DMS114 treated with DMSO at 0.1 percent for 48 hours (cell line): ENCODE measurements at regions not wholly inside any gene's neighbourhood (a gene's known extent, or its start where the extent isn't known, plus 50 kb on each side); places are given as distances from the start of the nearest gene placed in this dataset.
"Not testable (repeated sequence)": the region's sequence is repeated elsewhere in the genome, so short reads cannot be mapped to it uniquely, and the experiment has no call there.

ENCODE experiments used
- DNase-seq: peaks from one replicate; lab custom pipeline; 2025; ENCODE audit not compliant: unreplicated experiment; lab: John Stamatoyannopoulos, UW

DNA sequence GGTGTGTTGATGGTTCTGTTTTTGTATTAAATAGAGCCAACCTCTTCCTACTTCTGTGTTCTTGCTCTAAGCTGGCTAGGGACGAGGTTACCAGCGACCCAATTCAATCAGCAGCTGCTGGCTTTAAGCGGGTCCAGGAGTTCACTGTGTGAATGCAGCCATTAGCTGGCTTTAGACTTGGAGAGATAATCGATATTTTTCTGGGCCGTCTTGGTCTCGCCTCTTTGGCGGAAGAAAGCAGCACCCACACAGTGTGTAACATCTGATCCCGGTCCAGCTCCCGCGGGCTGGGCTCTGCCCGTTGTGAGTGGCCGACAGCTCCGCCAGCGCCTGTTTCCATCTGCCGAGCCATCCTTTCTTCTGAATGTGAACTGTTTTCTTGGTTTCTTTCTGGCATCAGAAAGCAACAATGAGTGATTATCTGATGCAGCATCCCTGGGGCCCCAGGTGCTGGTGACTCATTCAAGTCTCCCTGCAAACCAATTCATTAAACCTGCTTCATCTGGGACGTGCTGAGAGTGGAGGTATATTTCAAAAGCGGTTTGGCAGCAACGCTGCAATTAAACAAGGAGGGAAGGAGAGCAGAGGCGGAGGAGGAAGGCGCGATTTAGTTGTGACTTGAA is 90.8 kb upstream of the IRX4 start:
- no peak for DNase-seq

DNA sequence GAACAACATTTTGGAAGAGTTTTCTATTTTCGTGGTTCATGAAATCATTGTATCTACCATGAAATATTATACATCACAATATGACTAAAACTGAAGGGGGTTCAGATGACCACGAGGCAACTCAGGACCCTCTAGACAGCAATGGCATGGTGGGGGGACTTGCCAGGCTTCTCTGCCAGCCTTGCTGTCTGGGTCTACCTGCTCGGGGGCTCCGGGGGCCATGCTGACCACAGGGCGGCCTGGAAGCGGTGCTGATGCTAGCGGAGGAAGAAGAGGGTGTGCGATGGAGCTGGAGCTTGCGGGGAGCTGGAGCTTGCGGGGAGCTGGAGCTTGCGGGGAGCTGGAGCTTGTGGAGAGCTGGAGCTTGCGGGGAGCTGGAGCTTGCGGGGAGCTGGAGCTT is 89.2 kb upstream of the IRX4 start:
- no peak for DNase-seq

DNA sequence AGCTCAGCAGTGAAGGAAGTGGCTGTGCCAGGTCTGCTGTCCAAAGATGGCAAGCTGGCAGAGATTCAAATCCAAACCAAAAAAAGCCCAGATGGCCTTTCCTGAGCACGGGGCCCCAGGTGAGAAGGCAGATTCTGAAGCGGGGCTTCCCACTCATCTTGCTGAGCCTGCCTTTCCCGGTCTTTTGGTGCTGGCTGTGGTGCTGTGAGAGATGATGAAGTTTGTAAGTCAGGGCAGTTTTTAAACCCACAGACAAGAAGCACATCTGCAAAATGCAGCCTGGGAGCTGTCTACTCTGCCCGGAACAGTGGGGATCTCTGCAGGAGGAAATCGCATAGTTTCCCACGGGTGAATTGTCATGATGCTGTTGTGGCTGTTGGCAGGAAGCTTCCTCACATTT is 85.0 kb upstream of the IRX4 start:
- no peak for DNase-seq

DNA sequence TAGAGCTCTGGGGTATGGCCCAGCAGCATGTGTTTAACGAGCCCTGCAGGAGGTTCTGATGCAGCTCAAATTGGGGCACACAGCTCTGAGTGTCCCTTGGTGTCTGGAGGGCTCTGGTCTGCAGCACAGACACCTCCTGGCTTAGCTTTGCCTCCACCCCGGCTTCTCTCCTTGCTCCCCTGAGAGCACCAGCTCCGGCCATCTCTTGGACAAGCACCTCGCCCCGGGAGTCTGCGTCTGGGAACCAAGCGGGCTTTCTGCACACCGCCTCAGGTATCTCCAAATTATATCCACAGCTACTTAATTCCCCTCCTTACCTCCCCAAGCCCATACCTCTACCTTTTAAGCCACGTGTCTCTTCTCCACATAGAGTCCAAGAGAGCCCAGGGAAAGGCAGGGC is 83.7 kb upstream of the IRX4 start:
- no peak for DNase-seq

DNA sequence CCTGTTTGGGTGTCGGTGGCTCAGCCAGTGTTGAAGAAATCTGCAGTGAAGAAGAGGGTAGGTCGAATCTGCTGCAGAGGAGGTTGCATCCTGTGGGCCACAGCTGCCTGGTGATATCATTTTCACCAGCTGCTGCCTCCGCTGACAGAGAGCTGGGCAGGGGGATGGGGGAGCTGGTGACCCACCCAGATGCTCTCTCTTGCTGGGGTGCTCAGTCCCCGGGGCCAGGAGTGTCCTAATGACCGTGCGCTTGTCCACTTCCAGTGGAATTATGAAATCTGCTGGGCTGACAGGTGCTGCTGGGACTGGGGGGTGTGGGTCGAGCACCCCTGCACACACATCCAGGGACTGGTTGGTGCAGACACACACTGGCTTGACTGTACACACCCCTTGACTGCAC is 83.2 kb upstream of the IRX4 start:
- no peak for DNase-seq

DNA sequence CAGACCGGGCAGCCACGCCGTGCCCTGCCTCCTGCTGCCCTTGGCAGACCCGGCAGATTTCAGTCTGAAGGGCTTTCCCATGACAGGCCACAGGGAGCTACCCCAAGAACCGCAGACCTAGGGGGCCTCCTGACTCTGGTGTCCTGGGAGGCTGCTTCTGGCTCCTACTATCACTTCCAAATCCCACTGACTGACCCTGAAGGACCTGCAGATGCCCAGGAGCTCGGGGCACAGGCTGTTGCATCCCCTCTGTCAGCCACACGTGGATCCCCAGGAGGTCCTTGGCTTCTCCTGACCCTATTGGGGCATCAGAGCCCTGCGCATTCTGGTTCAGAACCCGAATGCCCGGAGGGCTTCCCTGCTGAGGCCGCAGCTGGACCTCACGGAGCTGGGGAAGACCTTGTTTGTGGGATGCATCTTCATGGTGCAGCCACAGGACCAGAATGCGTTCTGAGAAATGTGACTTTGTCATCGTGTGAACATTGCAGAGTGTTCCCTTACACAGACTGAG is 81.3 kb upstream of the IRX4 start:
- DNase-seq: no peak

DNA sequence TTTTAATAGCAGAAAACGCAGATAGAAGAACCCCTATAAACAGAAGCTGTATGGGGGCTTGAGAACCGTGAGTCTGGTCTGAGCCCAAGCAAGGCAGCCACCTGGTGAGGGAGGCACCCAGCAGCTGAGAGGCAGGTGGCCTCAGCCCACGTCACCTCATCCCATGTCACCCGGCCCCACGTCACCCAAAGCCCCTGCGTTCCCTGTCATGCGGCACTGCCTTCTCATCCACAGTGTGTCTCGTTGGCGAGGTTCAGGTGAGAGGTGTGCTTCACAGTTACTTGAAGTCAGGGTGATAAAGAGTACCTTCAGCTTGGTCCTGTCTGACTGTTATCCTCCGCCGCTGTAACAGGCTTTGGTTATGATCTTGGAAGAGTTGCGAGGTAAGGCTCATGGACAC is 80.6 kb upstream of the IRX4 start:
- no peak for DNase-seq

DNA sequence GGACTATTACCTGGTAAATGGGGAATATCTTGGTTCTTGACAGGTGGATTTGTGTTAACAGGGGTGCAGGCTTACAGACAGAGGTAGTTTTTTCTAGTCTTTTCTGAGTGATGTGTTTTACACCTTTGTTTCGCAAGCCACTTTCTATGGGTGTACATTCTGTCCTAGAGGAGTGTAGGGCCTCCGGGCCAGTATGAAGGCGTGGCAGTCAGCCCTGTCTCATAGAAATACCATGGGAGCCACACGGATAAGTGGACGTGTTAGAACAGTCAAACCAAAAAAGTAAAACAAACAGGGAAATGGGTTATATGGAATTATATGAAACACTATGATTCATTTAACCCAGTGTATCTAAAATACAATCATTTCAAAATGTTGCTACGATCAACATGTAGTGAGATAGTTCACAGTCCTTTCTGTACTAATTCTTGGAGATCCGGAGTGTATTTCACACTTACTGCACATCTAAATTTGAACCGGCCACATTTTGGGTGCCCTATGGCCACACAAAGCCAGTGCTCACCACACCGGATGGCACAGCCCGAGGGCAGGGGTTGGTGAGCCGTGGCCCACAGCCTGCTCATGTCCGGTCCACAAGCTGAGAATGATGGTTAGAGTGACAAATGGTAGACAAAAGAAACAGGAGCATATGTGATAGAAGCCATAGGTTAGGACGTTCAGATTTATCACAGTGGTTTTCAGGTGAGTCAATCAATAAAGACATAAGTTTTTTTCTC is 80.1 kb upstream of the IRX4 start:
- no peak for DNase-seq

DNA sequence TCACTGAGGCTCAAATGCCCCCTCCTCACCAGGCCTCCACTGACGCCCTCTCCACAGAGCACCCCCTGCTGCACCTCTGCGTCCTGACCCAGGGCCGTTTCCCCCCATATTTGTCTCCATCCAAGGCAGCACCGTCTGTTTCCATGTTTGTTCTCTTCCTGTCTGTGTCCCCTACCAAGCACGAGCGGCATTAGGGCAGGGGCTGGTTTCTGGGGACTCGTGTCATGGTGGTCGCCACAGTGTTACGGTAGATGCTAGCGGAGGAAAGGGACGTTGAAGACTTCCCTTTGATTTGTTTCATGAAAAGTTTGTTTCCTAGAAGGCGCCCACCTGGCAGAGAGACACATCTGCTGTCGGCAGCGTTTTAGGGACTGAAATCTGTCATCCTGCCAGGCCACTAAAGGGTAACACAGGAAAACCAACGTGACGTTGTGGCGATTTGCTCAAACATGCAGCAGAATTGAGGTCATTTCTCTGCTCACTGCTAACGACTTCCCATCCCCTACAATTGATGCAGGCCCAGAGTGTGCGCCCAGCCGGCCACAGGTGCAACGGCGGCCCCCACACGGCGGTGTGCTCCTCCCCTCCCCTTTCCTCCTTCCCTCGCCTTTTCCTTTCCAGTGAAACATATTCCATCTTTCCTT is 79.3 kb upstream of the IRX4 start:
- no peak for DNase-seq

DNA sequence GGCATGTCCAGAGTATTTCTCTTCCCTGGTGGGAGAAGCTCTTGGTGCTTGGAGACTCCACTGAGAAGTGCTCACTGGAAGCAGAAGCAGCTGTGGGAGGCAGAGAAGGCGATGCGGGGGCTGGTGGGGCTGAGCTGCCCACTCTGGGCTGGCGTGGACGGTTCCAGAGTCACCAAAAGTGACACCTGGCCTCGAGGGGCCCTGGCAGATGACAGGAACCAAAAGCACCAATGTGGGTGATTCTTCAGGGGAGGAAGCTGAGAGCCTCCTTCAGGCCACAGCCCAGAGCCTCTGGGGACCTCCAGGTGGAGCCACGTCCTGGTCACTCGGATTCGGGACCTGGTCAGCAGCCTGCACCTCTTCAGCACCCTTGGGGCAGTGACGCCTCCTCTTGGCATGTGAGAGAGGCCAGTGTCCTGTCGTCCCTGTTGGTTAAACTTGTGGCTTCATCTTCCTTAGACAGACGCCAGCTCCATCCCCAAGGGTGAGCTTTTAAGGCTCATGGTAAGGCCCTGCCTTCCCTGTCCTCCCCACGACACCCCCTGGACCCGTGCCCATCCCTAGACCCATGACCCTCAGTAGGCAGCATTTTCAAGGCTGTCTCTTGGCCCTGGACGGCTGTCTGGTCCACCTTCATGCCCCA is 78.7 kb upstream of the IRX4 start:
- no peak for DNase-seq

DNA sequence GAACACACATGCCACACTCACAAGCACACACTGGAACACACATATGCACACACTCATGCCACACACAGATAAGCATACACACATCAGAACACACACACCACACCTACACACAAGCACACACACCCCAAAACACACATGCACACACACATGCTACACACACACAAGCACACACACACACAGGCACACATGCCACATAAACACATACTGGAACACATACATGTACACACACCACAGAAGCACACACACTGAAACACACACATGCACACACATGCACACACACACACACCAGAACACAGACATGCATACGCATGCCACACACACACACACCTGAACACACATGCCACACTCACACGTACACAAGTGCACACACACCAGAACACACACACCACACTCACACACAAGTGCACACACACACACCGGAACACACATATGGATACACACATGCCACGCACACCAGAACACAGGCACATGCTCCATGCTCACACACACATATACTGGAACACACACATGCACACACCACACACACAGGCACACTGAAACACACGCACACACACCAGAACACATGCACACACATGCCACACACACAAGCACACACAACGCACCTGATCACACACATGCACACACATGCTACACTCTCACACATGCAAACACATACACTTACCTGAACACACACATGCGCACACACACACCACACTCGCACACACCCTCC is 78.0 kb upstream of the IRX4 start:
- DNase-seq: no peak

DNA sequence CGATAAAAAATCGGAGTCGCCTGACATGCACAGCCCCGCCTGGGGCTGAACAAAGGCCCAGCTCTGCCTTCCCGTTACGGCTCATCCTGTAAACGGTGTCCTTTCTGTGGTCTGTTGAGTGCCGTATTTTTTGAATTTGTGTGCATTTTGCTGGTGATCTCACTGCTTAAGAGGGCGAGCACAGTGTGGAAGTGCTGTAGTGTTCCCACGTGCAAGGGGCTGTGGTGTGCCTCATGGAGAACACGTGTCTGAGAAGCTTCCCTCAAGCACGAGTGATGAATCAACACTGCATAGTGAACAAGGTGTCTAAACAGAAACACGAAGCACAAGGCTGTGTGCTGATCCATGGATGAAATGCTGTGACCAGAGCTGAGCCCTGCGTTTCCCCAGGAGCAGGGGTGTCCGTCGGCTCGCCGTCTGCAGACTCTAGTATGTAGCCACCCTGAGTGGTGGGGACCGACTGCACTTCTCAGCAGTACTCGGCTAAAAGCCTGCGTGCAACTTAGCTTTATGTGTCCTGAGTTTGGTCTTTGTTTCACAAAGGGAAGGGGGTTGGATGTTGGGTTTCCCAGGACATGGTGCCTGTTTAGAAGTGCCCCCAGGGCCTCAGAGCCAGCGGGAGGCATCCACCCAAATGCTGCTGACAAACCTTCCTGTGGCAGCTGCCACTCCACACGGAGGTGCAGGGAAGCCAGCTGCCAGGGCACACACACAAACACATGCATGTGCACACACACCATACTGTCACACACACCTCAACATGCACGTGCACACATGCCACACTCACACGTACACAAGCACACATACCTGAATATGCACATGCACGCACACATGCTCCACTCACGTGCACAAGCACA is 77.2 kb upstream of the IRX4 start:
- no peak for DNase-seq

DNA sequence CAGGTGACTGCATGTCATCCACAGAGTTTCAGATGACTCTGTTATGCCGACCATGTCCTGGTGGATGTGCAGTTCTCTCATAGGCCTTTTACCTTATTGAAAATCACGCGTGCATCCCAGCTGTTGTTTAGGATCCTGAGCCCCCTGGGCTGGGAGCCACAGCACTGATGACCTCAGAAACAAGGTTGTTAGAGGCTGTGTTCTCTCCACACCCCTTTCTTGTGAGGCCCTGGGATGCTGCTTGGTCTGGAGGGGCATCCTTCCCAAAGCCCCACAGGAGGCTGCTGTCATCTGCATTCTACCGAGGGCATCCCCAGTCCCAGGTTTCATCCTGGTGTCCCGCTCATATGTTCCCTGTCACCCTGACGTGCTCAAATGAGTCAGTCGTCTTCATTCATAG is 76.5 kb upstream of the IRX4 start:
- no peak for DNase-seq

DNA sequence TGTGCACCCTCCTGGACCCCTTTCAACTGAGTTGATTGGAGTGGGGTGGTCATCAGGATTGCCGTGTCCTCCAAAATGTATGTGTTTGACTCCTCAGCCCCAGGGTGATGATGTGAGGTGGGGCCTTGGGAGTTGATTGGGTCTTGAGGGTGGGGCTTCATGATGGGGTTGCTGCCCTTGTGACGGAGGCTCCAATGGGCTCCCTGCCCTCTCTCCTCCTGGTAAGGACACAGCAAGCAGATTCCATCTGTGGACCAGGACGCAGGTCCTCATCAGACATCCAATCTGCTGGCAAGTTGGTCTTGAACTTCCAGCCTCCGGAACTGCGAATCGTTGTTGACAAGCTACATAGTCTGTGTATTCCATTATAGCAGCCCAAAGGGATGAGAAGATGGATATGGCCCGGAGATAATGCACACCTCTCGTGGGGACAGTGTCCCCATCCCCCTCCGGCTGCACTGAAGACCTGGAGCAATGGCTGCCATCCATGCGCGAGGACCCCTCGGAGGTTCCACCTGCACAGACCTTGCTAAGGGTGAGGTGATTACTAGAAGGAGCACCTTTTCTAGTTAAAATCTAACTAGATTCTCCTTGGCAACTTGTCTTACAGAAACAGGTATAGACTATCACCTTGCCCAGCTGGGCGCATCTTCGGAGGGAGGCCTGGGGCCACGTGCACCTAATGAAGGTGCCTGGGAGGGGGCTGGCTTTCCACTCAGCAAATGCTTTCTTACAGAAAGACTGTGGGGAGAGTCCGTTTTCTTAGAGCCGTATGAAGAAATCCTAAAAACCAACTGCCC is 75.7 kb upstream of the IRX4 start:
- no peak for DNase-seq

DNA sequence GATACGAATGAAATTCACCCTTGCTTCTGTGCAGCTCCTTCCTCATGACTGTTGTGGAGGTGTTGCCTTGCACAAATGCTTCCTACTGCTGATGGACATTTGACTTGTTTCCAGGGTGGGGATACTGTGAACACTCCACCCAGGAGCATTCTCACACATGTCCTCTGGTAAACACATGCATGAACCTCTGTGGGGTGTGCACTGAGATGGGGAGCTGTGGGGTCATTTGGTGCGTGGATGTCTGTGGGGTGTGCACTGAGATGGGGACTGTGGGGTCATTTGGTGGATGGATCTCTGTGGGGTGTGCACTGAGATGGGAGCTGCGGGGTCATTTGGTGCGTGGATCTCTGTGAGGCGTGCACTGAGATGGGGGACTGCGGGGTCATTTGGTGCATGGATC is 72.9 kb upstream of the IRX4 start:
- no peak for DNase-seq

DNA sequence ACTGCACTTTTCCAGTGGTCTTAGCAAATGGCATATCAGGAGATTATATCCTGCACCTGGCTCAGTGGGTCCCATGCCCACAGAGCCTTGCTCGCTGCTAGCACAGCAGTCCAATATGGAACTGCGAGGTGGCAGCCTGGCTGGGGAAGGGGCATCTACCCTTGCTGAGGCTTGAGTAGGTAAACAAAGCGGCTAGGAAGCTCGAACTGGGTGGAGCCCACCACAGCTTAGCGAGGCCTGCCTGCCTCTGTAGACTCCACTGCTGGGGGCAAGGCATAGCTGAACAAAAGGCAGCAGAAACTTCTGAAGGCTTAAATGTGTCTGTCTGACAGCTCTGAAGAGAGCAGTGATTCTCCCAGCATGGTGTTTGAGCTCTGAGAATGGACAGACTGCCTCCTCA is 71.0 kb upstream of the IRX4 start:
- not testable (repeated sequence) for DNase-seq

DNA sequence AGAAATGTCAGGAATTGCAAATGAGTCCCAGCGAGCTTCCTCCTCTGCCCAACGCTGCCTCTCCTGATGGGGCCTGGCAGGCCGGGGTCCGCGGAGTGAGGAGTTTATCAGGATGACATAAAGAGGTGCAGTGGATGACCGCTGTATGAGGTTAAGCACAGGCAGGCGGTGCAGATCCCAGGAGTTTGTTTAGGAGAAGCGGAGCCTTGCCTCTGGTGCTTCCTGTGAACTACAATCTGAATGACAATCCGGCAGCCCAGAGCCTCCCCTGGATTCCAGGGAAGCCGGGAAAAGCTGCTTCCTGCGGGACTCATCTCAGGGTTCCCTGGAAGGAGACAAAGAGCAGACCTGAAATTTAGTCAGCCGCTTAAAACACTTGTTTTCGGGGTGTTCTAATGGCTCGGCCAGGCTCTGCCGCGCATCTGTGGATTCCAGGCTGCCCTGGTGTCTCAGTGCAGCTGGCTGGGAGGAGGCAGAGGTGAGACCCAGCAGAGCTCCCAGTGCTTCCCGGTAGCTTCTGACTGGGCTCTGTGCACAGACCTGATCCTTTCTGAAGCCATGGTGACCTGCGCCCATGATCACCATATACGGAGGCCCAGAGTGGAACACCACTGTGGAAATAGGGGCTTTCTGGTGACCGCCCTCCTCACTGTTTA is 69.8 kb upstream of the IRX4 start:
- DNase-seq: no peak

DNA sequence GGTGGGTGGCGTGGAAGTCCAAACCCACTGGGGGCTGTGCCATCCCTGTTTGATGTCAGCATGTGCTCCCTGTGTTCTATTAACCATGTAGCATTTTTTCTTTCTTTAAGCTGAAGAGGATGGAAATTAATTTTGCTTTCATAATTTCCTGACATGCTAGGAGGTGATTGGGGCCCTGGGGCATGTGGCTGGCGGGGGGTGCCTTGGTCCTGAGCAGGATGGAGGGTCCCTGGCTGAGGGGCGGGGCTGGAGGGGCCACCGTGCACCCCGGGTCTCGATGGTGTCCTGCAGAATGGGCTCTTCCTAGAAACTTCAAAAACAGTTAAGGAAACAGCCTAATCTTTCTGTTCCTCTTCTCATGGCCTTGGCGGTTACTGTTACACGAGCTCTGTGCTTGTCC is 69.3 kb upstream of the IRX4 start:
- no peak for DNase-seq
